Fibroblast of skin of scalp (primary cell): ENCODE measurements at regions not wholly inside any gene's neighbourhood (a gene's known extent, or its start where the extent isn't known, plus 50 kb on each side); places are given as distances from the start of the nearest gene placed in this dataset.
A peak's percentile ranks its signal among the peaks of the same experiment; 100 is the strongest.

Experiments
- DNase-seq: peaks from one replicate; pipeline ENCODE4 v3.0.0-alpha.2; 2013

- DNase-seq, result no peak
Observed at GRCh38 chr3:126266291-126266840, 86.0 kb upstream of the ALDH1L1 start.

GRCh38 chr3:126264952-126265351, 84.6 kb upstream of the ALDH1L1 start:
- DNase-seq, result no peak

GRCh38 chr3:126264381-126264780, 84.0 kb upstream of the ALDH1L1 start:
- DNase-seq, result no peak

- DNase-seq, result no peak
Observed at GRCh38 chr3:126263971-126264370, 83.6 kb upstream of the ALDH1L1 start.

GRCh38 chr3:126263539-126263938, 83.2 kb upstream of the ALDH1L1 start:
- no peak for DNase-seq

GRCh38 chr3:126262227-126262626, 81.8 kb upstream of the ALDH1L1 start:
- no peak for DNase-seq

GRCh38 chr3:126261037-126261436, 80.7 kb upstream of the ALDH1L1 start:
- DNase-seq, result peak; percentile 90

GRCh38 chr3:126259411-126260391, 79.3 kb upstream of the ALDH1L1 start:
- DNase-seq, result no peak

- no peak for DNase-seq
Observed at GRCh38 chr3:126258670-126259069, 78.3 kb upstream of the ALDH1L1 start.

GRCh38 chr3:126257984-126258383, 77.6 kb upstream of the ALDH1L1 start:
- no peak for DNase-seq

GRCh38 chr3:126257174-126257573, 76.8 kb upstream of the ALDH1L1 start:
- DNase-seq, result no peak

GRCh38 chr3:126256251-126256650, 75.9 kb upstream of the ALDH1L1 start:
- DNase-seq, result no peak

- DNase-seq, result no peak
Observed at GRCh38 chr3:126253072-126253471, 72.7 kb upstream of the ALDH1L1 start.

GRCh38 chr3:126252373-126252772, 72.0 kb upstream of the ALDH1L1 start:
- DNase-seq, result no peak

GRCh38 chr3:126245811-126246727, 65.7 kb upstream of the ALDH1L1 start:
- peak; percentile 55 for DNase-seq
